ENCODE measurements at regions not wholly inside any gene's neighbourhood (a gene's known extent, or its start where the extent isn't known, plus 50 kb on each side); places are given as distances from the start of the nearest gene placed in this dataset.
"Not testable (repeated sequence)": the region's sequence is repeated elsewhere in the genome, so short reads cannot be mapped to it uniquely, and the experiment has no call there.

GRCh38 chr5:158494541-158494940, 605.2 kb downstream of the EBF1 start:
- TF ChIP-seq, protein P1, sequence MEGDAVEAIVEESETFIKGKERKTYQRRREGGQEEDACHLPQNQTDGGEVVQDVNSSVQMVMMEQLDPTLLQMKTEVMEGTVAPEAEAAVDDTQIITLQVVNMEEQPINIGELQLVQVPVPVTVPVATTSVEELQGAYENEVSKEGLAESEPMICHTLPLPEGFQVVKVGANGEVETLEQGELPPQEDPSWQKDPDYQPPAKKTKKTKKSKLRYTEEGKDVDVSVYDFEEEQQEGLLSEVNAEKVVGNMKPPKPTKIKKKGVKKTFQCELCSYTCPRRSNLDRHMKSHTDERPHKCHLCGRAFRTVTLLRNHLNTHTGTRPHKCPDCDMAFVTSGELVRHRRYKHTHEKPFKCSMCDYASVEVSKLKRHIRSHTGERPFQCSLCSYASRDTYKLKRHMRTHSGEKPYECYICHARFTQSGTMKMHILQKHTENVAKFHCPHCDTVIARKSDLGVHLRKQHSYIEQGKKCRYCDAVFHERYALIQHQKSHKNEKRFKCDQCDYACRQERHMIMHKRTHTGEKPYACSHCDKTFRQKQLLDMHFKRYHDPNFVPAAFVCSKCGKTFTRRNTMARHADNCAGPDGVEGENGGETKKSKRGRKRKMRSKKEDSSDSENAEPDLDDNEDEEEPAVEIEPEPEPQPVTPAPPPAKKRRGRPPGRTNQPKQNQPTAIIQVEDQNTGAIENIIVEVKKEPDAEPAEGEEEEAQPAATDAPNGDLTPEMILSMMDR (IDR thresholded peaks at IDR 0.05): no peak
- Histone ChIP-seq H3K9me3 (no peaks in the 10 kb centered on the region), H3K27ac (no peak overlapping the region), H3K4me1 (no peaks in the 10 kb centered on the region), H3K36me3 (no peaks in the 10 kb centered on the region), H3K27me3 (no peaks in the 10 kb centered on the region), H3K4me3 (no peak overlapping the region)
- intact Hi-C loops (cut with DNase I; ENCODE audit: low total_unique reads): no loop called here
- DNase-seq: no peak

GRCh38 chr5:158494044-158494443, 605.7 kb downstream of the EBF1 start:
- H3K36me3 ChIP-seq; intact Hi-C loops (cut with DNase I; ENCODE audit: low total_unique reads); H3K27ac ChIP-seq; H3K4me1 ChIP-seq; DNase-seq; H3K9me3 ChIP-seq; H3K27me3 ChIP-seq; H3K4me3 ChIP-seq: not testable (repeated sequence)

- H3K9me3 ChIP-seq: no peaks in the 10 kb centered on the region
- DNase-seq: no peak
- H3K4me1 ChIP-seq: no peaks in the 10 kb centered on the region
- TF ChIP-seq, protein P1 (IDR thresholded peaks at IDR 0.05): no peak
- intact Hi-C loops (cut with DNase I; ENCODE audit: low total_unique reads): no loop called here
- no peak overlapping the region for H3K27ac ChIP-seq
- no peaks in the 10 kb centered on the region for H3K27me3 ChIP-seq
- no peaks in the 10 kb centered on the region for H3K36me3 ChIP-seq
- no peak overlapping the region for H3K4me3 ChIP-seq
Measured at GRCh38 chr5:158492841-158493242, 606.9 kb downstream of the EBF1 start.

- Histone ChIP-seq H3K9me3 (no peaks in the 10 kb centered on the region), H3K27me3 (no peaks in the 10 kb centered on the region), H3K4me3 (no peak overlapping the region), H3K4me1 (no peaks in the 10 kb centered on the region), H3K36me3 (no peaks in the 10 kb centered on the region), H3K27ac (no peak overlapping the region)
- TF ChIP-seq, protein P1 (IDR thresholded peaks at IDR 0.05): no peak
- DNase-seq: no peak
- intact Hi-C loops (cut with DNase I; ENCODE audit: low total_unique reads): no loop called here
Measured at GRCh38 chr5:158492136-158492535, 607.6 kb downstream of the EBF1 start.

DNA sequence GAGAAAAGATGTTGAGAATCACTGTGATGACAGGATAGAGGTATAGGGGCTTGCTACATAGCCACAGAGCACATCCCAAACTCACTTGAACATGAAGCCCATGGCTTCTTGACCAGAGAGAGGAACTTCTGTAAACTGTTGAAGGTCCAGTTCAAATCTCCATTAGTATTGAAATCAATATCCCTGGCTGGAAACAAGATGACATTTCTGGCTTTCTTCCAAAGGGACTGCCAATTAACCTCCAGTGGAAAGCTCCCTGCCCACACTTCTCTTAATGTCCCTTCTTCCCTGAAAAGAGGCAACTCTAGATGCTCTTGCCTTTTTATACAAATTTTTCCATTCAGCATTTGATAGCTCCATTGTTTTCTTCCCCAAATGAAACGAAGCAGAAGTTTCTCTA, 612.1 kb downstream of the EBF1 start:
- H3K36me3 ChIP-seq: no peaks in the 10 kb centered on the region
- no peak overlapping the region for H3K4me3 ChIP-seq
- intact Hi-C loops (cut with DNase I; ENCODE audit: low total_unique reads): no loop called here
- TF ChIP-seq, protein P1 (IDR thresholded peaks at IDR 0.05): no peak
- H3K27ac ChIP-seq: no peak overlapping the region
- no peaks in the 10 kb centered on the region for H3K27me3 ChIP-seq
- H3K9me3 ChIP-seq: no peaks in the 10 kb centered on the region
- H3K4me1 ChIP-seq: peaks cover 0 to 27% (median 16%) of the 10 kb centered on the region in 4 donors
- DNase-seq: no peak

GRCh38 chr5:158487156-158487555, 612.6 kb downstream of the EBF1 start:
- TF ChIP-seq, protein P1 (IDR thresholded peaks at IDR 0.05): no peak
- no peak overlapping the region for H3K4me3 ChIP-seq
- H3K36me3 ChIP-seq: no peaks in the 10 kb centered on the region
- DNase-seq: no peak
- no peak overlapping the region for H3K27ac ChIP-seq
- intact Hi-C loops (cut with DNase I; ENCODE audit: low total_unique reads): no loop called here
- no peaks in the 10 kb centered on the region for H3K27me3 ChIP-seq
- H3K4me1 ChIP-seq: peaks cover 0 to 27% (median 16%) of the 10 kb centered on the region in 4 donors
- H3K9me3 ChIP-seq: no peaks in the 10 kb centered on the region

Measured in tibial artery (tissue), 4 donors.